ENCODE measurements at regions not wholly inside any gene's neighbourhood (a gene's known extent, or its start where the extent isn't known, plus 50 kb on each side); places are given as distances from the start of the nearest gene placed in this dataset.

DNA sequence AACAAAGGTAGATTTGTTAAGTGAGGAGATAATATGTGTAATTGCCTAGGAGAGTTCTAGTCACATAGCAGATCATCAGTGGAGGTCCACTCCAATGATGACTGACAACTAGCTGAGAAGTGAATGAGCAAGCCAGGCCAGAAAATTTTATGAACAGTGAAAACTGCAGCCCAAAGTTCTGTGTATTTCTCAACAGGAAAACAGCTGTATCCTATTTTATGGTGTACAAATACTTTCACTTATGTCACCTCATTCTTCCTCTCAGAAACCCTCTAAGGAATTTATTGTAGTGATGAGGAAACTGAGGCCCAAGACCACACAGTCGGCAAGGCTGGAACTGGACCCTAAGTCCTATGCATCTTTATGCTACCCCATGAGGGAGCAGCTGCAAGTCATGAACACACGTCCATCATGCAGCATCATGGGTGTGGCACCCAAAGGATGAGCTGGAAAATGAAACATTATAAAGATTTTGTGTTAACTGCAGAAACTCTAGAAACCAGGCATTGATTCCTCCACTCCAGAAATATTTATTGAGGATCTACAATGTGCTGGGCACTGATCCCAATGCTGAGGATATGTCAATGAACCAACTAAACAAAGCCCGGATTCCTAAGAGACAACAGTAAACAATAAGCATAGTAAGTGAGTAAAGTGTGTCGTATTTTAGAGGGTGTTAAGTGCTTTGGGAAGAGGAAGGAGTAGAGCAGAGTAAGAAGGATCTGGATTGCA lies 99.5 kb upstream of the DUSP10 start:
- Histone ChIP-seq H3K9me2 (ENCODE audit: insufficient read depth, low read length) (no peaks in the 10 kb centered on the region), H2AFZ (ENCODE audit: low read depth, low read length) (no peak overlapping the region), H3K4me3 (ENCODE audit: low read length) (no peak overlapping the region), H3K4me2 (ENCODE audit: low read length) (no peak overlapping the region), H3K9ac (ENCODE audit: low read length) (no peak overlapping the region), H3K79me2 (replicated peaks; ENCODE audit: insufficient read depth, low read length) (no peaks in the 10 kb centered on the region), H3K27ac (ENCODE audit: low read length) (no peak overlapping the region), H3F3A (ENCODE audit: insufficient read depth, low read length, poor library complexity, severe bottlenecking) (no peaks in the 10 kb centered on the region), H3K27me3 (ENCODE audit: insufficient read depth, low read depth, low read length) (no peaks in the 10 kb centered on the region), H3K36me3 (ENCODE audit: insufficient read depth, low read length) (no peaks in the 10 kb centered on the region), H3K9me3 (ENCODE audit: low read length) (no peaks in the 10 kb centered on the region), H4K20me1 (ENCODE audit: insufficient read depth) (no peaks in the 10 kb centered on the region)
- TF ChIP-seq TAF1 (IDR thresholded peaks at IDR 0.05; ENCODE audit: low read depth) (no peak), EZH2 (IDR thresholded peaks at IDR 0.05; ENCODE audit: borderline replicate concordance, insufficient read depth, low read length, poor library complexity, severe bottlenecking) (no peak)
- TF ChIP-seq, protein P1, sequence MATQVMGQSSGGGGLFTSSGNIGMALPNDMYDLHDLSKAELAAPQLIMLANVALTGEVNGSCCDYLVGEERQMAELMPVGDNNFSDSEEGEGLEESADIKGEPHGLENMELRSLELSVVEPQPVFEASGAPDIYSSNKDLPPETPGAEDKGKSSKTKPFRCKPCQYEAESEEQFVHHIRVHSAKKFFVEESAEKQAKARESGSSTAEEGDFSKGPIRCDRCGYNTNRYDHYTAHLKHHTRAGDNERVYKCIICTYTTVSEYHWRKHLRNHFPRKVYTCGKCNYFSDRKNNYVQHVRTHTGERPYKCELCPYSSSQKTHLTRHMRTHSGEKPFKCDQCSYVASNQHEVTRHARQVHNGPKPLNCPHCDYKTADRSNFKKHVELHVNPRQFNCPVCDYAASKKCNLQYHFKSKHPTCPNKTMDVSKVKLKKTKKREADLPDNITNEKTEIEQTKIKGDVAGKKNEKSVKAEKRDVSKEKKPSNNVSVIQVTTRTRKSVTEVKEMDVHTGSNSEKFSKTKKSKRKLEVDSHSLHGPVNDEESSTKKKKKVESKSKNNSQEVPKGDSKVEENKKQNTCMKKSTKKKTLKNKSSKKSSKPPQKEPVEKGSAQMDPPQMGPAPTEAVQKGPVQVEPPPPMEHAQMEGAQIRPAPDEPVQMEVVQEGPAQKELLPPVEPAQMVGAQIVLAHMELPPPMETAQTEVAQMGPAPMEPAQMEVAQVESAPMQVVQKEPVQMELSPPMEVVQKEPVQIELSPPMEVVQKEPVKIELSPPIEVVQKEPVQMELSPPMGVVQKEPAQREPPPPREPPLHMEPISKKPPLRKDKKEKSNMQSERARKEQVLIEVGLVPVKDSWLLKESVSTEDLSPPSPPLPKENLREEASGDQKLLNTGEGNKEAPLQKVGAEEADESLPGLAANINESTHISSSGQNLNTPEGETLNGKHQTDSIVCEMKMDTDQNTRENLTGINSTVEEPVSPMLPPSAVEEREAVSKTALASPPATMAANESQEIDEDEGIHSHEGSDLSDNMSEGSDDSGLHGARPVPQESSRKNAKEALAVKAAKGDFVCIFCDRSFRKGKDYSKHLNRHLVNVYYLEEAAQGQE (IDR thresholded peaks at IDR 0.05; ENCODE audit: borderline replicate concordance): no peak

DNA sequence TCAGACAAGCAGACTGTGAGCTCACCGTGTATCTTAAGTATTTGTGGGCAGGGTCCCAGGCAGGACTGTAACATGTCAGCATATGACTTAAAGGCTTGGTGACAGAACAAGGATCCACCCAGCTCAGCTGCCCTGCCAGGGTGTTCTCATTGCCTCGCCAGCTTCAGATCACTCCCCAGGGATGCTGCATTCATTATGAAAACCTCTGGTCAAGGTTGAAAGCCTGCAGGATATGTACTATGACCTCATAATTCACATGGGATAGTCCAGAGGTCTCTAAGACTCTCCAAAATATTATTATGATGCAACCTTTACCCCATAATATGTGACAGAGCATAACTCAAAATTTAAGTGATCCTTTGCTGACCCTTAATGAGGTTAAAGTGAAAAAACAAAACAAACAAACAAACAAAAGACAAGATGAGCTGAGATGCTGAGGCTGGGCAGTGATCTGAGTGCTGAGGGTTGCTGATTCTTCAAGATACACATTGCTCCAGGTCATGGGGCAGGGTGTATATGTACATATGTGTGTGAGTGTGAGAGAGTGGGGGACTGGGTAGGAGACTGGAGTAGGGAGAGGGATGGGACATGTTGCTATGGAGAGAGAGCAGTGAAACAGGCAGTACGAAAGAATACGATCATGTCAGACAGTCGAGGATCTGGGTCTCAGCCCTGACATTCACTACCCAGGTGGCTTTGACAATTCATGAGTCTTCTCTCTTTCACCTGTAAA lies 98.8 kb upstream of the DUSP10 start:
- no peak for TF ChIP-seq RAD21 (conservative IDR thresholded peaks at IDR 0.05)
- TF ChIP-seq POLR2AphosphoS5 (IDR thresholded peaks at IDR 0.05): no peak
- no peak for TF ChIP-seq MXI1 (conservative IDR thresholded peaks at IDR 0.05; ENCODE audit: poor library complexity, severe bottlenecking)
- no peak for TF ChIP-seq TAF1 (IDR thresholded peaks at IDR 0.05; ENCODE audit: low read depth)
- Histone ChIP-seq H3K9me3 (ENCODE audit: low read length) (no peaks in the 10 kb centered on the region), H3K9me2 (ENCODE audit: insufficient read depth, low read length) (no peaks in the 10 kb centered on the region), H3K27ac (ENCODE audit: low read length) (no peak overlapping the region), H3K36me3 (ENCODE audit: insufficient read depth, low read length) (no peaks in the 10 kb centered on the region), H3K4me2 (ENCODE audit: low read length) (no peak overlapping the region), H3F3A (ENCODE audit: insufficient read depth, low read length, poor library complexity, severe bottlenecking) (no peaks in the 10 kb centered on the region), H4K20me1 (ENCODE audit: insufficient read depth) (no peaks in the 10 kb centered on the region), H3K79me2 (replicated peaks; ENCODE audit: insufficient read depth, low read length) (no peaks in the 10 kb centered on the region), H3K9ac (ENCODE audit: low read length) (no peak overlapping the region), H3K27me3 (ENCODE audit: insufficient read depth, low read depth, low read length) (no peaks in the 10 kb centered on the region), H3K4me3 (ENCODE audit: low read length) (no peak overlapping the region), H2AFZ (ENCODE audit: low read depth, low read length) (no peak overlapping the region)

DNA sequence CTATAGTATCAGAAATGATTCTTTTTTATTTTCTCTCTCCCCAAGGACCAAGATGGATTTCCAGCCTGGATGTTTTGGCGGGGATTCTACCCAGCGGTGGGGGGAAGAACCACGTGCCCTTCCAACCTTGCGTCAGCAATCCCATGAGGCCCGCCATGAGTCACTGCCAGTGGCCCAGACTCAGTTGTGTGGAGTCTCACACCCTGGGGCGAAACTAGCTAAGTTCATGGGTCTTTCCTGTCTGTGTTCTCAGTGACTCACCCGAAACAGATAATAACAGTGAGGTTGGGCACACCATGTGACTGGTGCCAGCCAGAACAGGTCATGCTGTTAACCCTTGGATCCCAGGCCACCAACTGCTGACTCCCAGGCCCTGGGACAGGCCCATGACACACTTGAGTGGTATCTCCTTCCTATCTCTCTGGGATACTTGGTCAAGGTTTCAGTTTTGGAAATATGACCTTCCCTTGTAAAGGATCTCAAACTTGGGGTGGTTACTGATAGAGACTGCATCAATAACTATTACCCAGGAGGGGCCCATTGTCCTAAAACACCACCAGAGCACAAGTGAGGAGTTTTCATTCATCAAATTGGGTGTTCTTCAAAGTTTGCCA lies 98.0 kb upstream of the DUSP10 start:
- no peaks in the 10 kb centered on the region for H3K79me2 ChIP-seq (replicated peaks; ENCODE audit: insufficient read depth, low read length)
- no peak overlapping the region for H2AFZ ChIP-seq (ENCODE audit: low read depth, low read length)
- H3K9me2 ChIP-seq (ENCODE audit: insufficient read depth, low read length): no peaks in the 10 kb centered on the region
- H4K20me1 ChIP-seq (ENCODE audit: insufficient read depth): no peaks in the 10 kb centered on the region
- H3F3A ChIP-seq (ENCODE audit: insufficient read depth, low read length, poor library complexity, severe bottlenecking): no peaks in the 10 kb centered on the region
- H3K4me2 ChIP-seq (ENCODE audit: low read length): no peak overlapping the region
- no peaks in the 10 kb centered on the region for H3K27me3 ChIP-seq (ENCODE audit: insufficient read depth, low read depth, low read length)
- H3K9me3 ChIP-seq (ENCODE audit: low read length): no peaks in the 10 kb centered on the region
- H3K27ac ChIP-seq (ENCODE audit: low read length): no peak overlapping the region
- no peak overlapping the region for H3K9ac ChIP-seq (ENCODE audit: low read length)
- no peaks in the 10 kb centered on the region for H3K36me3 ChIP-seq (ENCODE audit: insufficient read depth, low read length)
- no peak overlapping the region for H3K4me3 ChIP-seq (ENCODE audit: low read length)
- TF ChIP-seq EZH2 (IDR thresholded peaks at IDR 0.05; ENCODE audit: borderline replicate concordance, insufficient read depth, low read length, poor library complexity, severe bottlenecking) (no peak), RAD21 (conservative IDR thresholded peaks at IDR 0.05) (no peak), POLR2AphosphoS5 (IDR thresholded peaks at IDR 0.05) (no peak), TAF1 (IDR thresholded peaks at IDR 0.05; ENCODE audit: low read depth) (no peak), EP300 (conservative IDR thresholded peaks at IDR 0.05; ENCODE audit: poor library complexity, severe bottlenecking) (no peak), MXI1 (conservative IDR thresholded peaks at IDR 0.05; ENCODE audit: poor library complexity, severe bottlenecking) (no peak), SMC3 (conservative IDR thresholded peaks at IDR 0.05; ENCODE audit: poor library complexity) (no peak)
- TF ChIP-seq, protein P1 (IDR thresholded peaks at IDR 0.05; ENCODE audit: borderline replicate concordance): no peak
- TF ChIP-seq, protein P2, sequence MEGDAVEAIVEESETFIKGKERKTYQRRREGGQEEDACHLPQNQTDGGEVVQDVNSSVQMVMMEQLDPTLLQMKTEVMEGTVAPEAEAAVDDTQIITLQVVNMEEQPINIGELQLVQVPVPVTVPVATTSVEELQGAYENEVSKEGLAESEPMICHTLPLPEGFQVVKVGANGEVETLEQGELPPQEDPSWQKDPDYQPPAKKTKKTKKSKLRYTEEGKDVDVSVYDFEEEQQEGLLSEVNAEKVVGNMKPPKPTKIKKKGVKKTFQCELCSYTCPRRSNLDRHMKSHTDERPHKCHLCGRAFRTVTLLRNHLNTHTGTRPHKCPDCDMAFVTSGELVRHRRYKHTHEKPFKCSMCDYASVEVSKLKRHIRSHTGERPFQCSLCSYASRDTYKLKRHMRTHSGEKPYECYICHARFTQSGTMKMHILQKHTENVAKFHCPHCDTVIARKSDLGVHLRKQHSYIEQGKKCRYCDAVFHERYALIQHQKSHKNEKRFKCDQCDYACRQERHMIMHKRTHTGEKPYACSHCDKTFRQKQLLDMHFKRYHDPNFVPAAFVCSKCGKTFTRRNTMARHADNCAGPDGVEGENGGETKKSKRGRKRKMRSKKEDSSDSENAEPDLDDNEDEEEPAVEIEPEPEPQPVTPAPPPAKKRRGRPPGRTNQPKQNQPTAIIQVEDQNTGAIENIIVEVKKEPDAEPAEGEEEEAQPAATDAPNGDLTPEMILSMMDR (IDR thresholded peaks at IDR 0.05; ENCODE audit: poor library complexity, severe bottlenecking): no peak

All from neural cell (in vitro differentiated cells).